Fibroblast of skin of scalp (primary cell): ENCODE measurements at regions not wholly inside any gene's neighbourhood (a gene's known extent, or its start where the extent isn't known, plus 50 kb on each side); places are given as distances from the start of the nearest gene placed in this dataset.
"Not testable (repeated sequence)": the region's sequence is repeated elsewhere in the genome, so short reads cannot be mapped to it uniquely, and the experiment has no call there.

Source experiments
- DNase-seq: peaks from one replicate; pipeline ENCODE4 v3.0.0-alpha.2; 2013

- DNase-seq: not testable (repeated sequence)
These were observed 634.3 kb upstream of the CHD1 start for GRCh38 chr5:99562937-99563627.

GRCh38 chr5:99553211-99553810, 624.5 kb upstream of the CHD1 start:
- no peak for DNase-seq

GRCh38 chr5:99544356-99544755, 615.5 kb upstream of the CHD1 start:
- DNase-seq: no peak

- DNase-seq: peak; percentile 11
These were observed 615.0 kb upstream of the CHD1 start for GRCh38 chr5:99543841-99544240.

GRCh38 chr5:99534241-99534640, 605.4 kb upstream of the CHD1 start:
- not testable (repeated sequence) for DNase-seq

- DNase-seq: not testable (repeated sequence)
These were observed 592.9 kb upstream of the CHD1 start for GRCh38 chr5:99521666-99522065.

- not testable (repeated sequence) for DNase-seq
These were observed 587.2 kb upstream of the CHD1 start for GRCh38 chr5:99515864-99516490.

GRCh38 chr5:99510237-99510866, 581.5 kb upstream of the CHD1 start:
- DNase-seq: not testable (repeated sequence)

GRCh38 chr5:99509064-99509463, 580.3 kb upstream of the CHD1 start:
- DNase-seq: not testable (repeated sequence)

GRCh38 chr5:99495456-99495855, 566.6 kb upstream of the CHD1 start:
- DNase-seq: not testable (repeated sequence)

- not testable (repeated sequence) for DNase-seq
These were observed 549.6 kb upstream of the CHD1 start for GRCh38 chr5:99478450-99478849.

GRCh38 chr5:99473328-99473727, 544.5 kb upstream of the CHD1 start:
- not testable (repeated sequence) for DNase-seq

GRCh38 chr5:99471726-99472125, 542.9 kb upstream of the CHD1 start:
- DNase-seq: not testable (repeated sequence)

- DNase-seq: not testable (repeated sequence)
These were observed 542.4 kb upstream of the CHD1 start for GRCh38 chr5:99471178-99471577.

- DNase-seq: not testable (repeated sequence)
These were observed 541.8 kb upstream of the CHD1 start for GRCh38 chr5:99470636-99471035.

GRCh38 chr5:99460701-99461100, 531.9 kb upstream of the CHD1 start:
- DNase-seq: no peak

- DNase-seq: no peak
These were observed 524.4 kb upstream of the CHD1 start for GRCh38 chr5:99453196-99453595.

GRCh38 chr5:99449786-99450185, 521.0 kb upstream of the CHD1 start:
- DNase-seq: no peak

- DNase-seq: no peak
These were observed 517.0 kb upstream of the CHD1 start for GRCh38 chr5:99445805-99446204.

GRCh38 chr5:99441235-99441634, 512.4 kb upstream of the CHD1 start:
- no peak for DNase-seq

GRCh38 chr5:99438619-99439018, 509.8 kb upstream of the CHD1 start:
- no peak for DNase-seq

GRCh38 chr5:99437986-99438385, 509.2 kb upstream of the CHD1 start:
- DNase-seq: no peak

GRCh38 chr5:99423396-99423795, 494.6 kb upstream of the CHD1 start:
- not testable (repeated sequence) for DNase-seq
